PC-9 (cell line): ENCODE measurements at regions not wholly inside any gene's neighbourhood (a gene's known extent, or its start where the extent isn't known, plus 50 kb on each side); places are given as distances from the start of the nearest gene placed in this dataset.
"Not testable (repeated sequence)": the region's sequence is repeated elsewhere in the genome, so short reads cannot be mapped to it uniquely, and the experiment has no call there.

Experiments
- EZH2 ChIP-seq: fragments of 200-600 bp; sonication (generic); IDR thresholded peaks from 2 replicates; pipeline ENCODE4 v1.8.0; 2017; ENCODE audit warnings: antibody characterized with exemption, low read depth
- TF ChIP-seq, protein P1 (sequence below): fragments of 200-600 bp; sonication (generic); conservative IDR thresholded peaks from 2 replicates; pipeline ENCODE4 v1.6.1; 2017; ENCODE audit warnings: mixed run types, antibody characterized with exemption, mild to moderate bottlenecking, moderate library complexity

DNA sequence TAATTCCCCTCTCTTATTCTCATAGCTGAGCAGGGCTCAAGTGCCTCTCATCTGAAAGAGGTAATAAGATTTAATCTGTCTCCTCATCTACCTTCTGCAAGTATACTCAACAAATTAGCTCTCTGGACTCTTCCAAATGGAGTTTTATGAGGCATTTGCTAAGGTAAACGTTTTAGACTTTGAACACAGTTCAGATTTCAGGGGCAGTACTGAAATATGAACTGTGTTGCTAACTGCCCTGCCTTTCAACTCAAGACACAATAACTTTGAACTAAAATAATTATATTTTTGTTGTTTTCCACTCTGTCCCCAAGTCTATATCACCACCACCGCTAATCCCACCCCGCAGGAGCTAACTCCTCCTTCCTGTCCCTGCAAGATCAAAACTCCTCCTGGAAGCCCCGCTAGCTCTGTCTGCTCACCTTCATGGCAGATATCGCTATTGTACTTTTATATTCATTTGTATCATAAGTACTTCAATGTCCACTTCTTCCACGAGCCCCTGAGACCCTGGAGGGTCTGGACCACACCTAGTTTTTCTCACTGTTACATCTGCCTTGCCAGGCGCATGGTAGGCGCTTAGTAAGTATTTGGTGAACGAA, 90.7 kb upstream of the DRD5 start:
- TF ChIP-seq EZH2 = not testable (repeated sequence)
- TF ChIP-seq, protein P1, sequence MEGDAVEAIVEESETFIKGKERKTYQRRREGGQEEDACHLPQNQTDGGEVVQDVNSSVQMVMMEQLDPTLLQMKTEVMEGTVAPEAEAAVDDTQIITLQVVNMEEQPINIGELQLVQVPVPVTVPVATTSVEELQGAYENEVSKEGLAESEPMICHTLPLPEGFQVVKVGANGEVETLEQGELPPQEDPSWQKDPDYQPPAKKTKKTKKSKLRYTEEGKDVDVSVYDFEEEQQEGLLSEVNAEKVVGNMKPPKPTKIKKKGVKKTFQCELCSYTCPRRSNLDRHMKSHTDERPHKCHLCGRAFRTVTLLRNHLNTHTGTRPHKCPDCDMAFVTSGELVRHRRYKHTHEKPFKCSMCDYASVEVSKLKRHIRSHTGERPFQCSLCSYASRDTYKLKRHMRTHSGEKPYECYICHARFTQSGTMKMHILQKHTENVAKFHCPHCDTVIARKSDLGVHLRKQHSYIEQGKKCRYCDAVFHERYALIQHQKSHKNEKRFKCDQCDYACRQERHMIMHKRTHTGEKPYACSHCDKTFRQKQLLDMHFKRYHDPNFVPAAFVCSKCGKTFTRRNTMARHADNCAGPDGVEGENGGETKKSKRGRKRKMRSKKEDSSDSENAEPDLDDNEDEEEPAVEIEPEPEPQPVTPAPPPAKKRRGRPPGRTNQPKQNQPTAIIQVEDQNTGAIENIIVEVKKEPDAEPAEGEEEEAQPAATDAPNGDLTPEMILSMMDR = not testable (repeated sequence)
